ENCODE measurements at regions not wholly inside any gene's neighbourhood (a gene's known extent, or its start where the extent isn't known, plus 50 kb on each side); places are given as distances from the start of the nearest gene placed in this dataset.
"Not testable (repeated sequence)": the region's sequence is repeated elsewhere in the genome, so short reads cannot be mapped to it uniquely, and the experiment has no call there.

DNA sequence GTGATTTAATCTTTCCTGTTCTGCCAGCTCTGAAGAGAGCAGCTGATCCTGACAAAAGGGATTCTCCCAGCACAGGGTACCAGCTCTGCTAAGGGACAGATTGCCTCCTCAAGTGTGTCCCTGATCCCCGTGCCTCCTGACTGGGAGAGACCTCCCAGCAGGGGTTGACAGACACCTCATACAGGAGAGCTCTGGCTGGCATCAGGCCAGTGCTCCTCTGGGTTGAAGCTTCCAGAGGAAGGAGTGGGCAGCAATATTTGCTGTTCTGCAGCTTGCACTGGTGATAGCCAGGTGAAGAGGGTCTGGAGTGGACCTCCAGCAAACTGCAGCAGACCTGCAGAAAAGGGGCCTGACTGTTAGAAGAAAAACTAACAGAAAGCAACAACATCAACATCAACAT is 105.0 kb upstream of the GORAB start:
- DNase-seq (ENCODE audit: low spot score in 2 of 2); FAIRE-seq: not testable (repeated sequence)

DNA sequence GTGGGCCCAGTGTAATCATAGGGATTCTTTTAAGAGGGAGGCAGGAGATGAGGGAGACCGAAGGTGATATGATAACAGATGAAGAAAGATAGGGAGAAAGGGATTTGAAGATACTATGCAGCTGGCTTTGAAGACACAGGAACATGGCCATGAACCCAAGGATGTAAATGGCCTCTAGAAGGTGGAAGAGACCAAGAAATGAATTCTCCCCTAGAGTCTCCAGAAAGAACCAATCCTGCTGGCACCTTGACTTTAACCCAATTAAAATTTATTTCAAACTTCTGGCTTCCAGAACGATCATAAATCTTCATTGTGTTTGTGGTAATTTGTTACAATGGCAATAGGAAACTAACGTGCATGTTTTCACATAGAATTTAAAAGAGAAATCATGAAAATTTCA is 95.0 kb upstream of the GORAB start:
- no peak for DNase-seq (ENCODE audit: low spot score in 2 of 2)
- FAIRE-seq: no peak

DNA sequence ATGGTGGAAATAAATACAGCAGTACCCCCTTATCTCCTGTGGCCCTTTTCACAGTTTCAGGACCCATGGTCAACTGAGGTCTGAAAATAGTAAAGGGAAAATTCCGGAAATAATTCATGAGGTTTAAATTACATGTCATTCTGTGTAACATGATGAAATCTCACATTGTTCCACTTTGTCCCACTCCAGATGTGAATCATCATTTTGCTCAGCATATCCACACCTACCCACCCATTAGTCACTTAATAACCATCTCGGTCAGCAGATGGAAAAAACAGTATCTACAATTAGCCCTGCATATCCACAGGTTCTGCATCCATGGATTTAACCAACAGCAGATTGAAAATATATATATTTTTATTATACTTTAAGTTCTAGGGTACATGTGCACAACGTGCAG is 86.9 kb upstream of the GORAB start:
- no peak for FAIRE-seq

DNA sequence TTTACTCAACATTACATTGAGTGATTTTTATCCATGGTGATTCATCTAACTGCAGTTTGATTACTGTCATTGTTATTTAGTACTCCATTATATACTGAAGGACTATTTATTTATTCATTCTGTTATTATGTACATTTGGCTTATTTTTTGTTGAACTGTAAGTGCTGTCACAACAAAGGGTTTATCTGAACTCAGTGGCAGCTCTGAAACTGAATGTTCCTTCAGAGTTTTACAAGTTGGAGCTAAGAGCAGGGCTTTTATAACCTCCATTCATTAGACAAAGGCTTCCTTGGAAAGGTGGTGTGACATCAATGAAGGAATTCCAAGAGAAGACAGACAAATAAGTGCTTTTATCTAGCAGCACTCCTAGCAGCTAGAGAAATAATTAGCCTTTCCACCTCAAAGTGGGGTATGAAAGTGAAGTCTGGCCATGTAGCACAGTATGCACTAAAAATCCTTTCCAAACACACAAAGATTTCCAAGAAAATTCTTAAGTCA is 83.3 kb upstream of the GORAB start:
- FAIRE-seq: no peak

More for the DNA sequence above, 86.9 kb upstream of the GORAB start:
- no peak for DNase-seq (ENCODE audit: low spot score in 2 of 2)

DNA sequence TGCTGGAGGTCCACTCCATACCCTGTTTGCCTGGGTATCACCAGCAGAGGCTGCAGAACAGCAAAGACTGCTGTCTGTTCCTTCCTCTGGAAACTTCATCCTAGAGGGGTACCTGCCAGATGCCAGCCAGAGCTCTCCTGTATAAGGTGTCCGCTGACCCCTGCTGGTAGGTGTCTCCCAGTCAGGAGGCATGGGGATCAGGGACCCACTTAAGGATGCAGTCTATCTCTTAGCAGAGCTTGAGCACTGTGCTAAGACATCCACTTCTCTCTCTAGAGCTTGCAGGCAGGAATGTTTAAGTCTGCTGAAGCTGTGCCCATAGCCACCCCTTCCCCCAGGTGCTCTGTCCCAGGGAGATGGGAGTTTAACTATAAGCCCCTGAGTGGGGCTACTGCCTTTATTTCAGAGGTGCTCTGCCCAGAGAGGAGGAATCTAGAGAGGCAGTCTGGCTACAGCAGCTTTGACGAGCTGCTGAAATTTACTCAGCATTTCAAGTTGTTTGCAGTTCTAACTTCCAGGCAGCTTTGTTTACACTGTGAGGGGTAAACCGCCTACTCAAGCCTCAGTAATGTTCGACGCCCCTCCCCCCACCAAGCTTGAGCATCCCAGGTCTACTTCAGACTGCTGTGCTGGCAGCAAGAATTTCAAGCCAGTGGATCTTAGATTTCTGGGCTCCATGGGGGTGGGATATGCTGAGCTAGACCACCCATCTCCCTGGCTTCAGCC is 74.5 kb upstream of the GORAB start:
- FAIRE-seq; DNase-seq (ENCODE audit: low spot score in 2 of 2): not testable (repeated sequence)

More for the DNA sequence above, 83.3 kb upstream of the GORAB start:
- no peak for DNase-seq (ENCODE audit: low spot score in 2 of 2)

DNA sequence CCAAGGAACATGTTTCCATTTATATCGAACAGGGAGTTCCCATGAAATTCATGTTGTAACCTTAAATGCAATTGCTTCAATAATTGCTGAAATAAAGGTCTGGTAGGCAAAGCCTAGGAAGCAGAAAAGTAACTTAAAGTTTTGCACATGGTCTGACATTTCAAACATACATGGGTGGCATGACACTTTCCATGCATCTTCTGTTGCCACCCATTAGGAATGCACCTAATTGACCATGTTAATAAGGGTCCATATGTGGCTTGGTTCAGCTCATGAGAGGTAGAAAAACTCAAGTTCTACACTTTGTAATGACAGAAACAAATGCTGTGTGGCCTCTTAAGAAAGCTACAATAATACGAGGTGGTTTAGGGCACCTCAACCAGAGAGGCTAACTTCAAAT is 72.0 kb upstream of the GORAB start:
- DNase-seq (ENCODE audit: low spot score in 2 of 2) (no peak), FAIRE-seq (no peak)

DNA sequence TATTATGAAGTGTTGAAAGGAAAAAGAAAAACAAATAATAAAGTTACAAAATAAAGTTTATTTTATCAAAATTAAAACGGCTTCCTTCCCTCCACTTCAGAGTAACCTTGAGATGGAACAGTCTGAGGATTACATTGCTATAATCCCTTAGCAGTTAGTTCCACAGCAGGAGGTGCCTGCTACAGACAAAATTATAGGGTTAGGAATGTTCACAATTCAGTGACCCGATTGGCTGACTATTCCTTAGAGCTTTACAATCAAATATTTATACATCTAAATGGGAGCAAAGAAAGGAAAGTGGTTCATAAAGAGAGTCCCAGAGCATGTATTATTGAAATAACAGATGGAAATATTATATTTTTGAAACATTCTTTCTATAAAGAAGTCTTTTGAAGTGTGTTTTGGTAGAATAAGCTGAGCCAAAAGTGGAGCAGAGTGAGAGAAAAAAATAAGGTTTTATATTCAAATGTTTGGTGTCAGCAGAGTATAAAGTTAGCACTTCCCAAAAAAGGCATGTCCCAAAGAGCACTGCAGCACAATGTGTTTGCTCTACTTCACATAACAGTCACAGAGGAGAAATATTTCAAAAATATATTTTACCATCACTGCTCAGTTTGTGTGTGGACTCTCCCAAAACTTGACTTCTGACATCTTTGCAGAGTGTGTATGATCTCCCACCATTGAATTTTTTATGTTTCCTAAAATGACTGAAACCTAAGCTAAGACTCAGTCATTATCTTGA is 71.4 kb upstream of the GORAB start:
- FAIRE-seq: no peak
- no peak for DNase-seq (ENCODE audit: low spot score in 2 of 2)

DNA sequence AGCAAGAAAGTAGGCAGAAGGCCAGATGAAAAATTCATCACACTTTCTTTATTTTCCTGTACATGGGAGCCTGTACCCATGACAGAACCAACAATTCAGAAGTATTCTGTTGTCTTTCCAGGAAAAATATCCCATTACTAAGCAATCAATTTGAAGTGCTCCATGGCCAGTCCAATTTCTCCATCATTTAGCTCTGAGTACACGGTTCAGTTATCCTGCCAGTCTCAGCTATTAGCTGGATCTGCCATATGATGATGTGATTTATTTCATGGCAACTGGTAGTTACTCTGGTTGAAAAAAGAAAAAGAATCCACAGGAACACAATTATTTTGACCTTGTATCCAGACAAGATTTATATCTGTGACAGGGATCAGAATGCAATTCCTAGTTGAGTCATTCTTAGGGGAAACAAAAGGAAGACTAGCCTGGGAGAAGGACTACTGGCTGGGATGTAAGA is 70.6 kb upstream of the GORAB start:
- FAIRE-seq: no peak
- no peak for DNase-seq (ENCODE audit: low spot score in 2 of 2)

DNA sequence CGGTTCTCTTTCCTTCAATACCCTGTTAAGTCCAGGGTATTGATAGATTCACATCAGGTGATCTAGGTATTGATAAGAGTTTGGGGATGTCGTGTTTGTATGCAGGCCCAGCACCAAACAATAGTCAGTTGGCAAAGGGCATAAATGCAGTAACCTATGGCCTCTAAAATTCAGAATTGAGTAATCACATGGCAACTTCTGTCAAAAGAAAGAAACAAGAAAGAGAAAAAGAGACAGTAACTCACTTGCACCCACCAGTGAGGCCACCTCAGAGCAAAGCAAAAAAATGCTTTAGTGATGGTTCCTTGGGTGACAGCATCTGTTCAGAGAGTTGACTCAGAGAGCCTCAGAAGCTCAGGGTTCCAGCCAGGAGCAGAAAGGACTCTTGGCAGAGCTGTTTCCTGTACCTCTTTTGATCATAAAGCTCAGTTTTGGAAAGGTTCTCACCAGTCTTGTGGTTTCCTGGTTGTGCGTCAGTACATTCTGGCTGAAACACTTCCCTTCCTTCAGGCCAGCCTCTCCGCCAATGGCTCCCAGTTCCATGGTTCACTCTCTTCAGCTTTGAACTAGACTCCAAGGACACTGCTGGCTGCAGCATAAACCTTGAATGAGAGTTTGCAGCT is 70.1 kb upstream of the GORAB start:
- no peak for FAIRE-seq

DNA sequence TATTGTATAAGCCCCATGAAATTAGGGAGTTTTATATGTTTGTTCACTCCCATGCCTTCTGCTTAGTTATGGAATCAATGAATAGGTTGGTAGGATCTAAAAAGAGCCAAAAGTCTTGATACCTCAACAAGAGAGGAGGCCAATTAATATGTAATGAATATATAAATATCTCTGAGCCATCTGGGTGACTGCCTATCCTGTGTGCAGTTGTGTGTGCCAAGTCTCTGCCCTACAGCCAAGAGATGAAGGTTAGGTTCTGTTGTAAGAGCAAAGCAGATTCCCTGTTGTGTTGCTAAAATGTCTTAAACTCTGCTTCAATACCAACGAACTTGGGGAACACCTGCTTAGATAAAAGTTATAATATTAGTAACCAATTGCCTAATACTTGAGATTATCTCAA is 61.8 kb upstream of the GORAB start:
- FAIRE-seq (no peak), DNase-seq (ENCODE audit: low spot score in 2 of 2) (no peak)

More for the DNA sequence above, 70.1 kb upstream of the GORAB start:
- DNase-seq (ENCODE audit: low spot score in 2 of 2): no peak

DNA sequence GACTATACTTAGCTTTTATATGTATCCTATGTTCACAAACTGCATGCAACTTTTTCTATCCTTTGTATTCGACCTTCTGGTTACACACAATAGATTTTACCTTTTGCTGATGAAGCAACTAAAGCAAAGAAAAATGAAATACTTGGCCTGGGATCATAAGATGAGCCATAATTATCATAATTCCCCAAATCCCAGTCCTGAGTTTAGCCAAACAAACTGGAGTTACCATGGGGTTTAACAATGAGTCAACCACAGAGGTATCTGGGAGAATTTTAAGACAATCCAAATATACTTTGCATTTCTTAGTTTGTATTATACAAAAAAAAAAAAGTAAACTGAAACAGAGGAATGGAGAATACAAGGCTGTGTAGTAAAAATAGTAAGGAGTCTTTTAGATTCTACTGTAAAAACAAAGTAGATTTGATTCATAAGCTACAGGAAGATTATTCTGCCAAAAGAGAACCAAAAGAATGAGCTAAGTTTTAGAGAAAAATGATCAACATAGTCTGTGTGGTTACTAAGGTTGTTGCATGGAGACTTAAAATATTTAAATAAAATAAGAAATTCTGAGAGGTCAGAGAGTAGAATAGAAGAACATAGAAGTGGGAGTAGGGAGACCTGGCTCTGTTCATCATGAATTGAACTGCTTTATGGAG is 60.4 kb upstream of the GORAB start:
- FAIRE-seq (no peak), DNase-seq (ENCODE audit: low spot score in 2 of 2) (no peak)

DNA sequence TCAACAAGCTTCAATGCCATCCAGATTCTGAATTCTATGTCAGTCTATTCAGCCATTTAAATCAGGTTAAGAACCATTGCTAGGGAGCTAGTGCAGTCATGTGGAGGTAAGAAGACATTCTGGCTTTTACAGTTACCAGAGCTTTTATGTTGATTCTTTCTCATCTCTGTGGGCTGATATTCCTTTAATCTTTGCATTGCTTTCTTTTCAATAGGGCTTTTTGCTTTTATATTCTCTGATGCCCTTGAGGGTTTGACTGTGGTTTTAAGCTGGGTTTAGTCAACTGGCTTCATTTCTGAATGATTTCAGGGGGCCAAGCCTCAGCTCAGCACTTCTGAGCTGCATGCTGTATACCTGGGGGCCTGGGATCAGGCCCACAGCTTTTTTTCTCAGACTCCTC is 51.0 kb upstream of the GORAB start:
- no peak for FAIRE-seq
- DNase-seq (ENCODE audit: low spot score in 2 of 2): no peak

Data from frontal cortex (tissue), 3 donors.